HG03175 (cell line): ENCODE measurements at regions not wholly inside any gene's neighbourhood (a gene's known extent, or its start where the extent isn't known, plus 50 kb on each side); places are given as distances from the start of the nearest gene placed in this dataset.

Experiments
- ATAC-seq: cut with Tn5 transposase; IDR thresholded peaks from one replicate; pipeline ENCODE4 v1.9.1; 2021; ENCODE audit warnings: mild to moderate bottlenecking, moderate library complexity; ENCODE audit not compliant: unreplicated experiment

DNA sequence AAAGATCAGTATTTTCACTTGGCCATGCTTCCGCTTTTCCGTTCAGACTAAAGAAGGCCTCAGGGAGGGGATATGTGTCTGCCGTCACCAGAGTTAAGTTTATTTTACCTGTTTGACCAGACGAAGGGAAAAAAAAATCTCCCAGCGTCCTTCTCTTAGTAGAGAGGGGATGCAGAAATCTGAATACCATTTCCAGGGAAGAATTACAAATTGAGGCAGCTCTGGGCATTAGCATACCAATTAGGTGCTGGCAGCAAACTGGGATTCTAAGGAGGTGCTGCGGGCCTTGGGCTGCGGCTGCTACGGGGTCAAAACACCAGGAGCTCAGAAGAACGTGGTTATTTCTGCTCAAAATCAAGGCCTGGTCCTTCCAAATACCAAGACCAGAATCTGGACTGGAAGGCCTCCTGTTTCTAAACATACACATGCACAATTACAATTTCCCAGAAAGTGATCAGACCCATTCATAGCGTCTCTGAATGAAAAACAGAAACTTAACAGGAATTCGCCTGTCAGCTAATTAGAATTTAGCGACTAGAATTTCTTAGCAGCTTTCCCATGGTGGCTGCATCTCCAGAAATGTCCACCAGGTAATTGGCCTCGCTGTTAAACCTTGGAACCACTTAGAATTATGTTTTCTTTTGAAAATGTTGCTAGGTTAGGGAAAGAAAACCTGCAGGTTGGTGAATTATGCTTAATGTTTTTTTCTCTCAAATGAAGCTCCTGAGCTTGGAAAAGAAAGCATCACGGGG is 617.0 kb downstream of the VRK1 start:
- no peak for ATAC-seq

DNA sequence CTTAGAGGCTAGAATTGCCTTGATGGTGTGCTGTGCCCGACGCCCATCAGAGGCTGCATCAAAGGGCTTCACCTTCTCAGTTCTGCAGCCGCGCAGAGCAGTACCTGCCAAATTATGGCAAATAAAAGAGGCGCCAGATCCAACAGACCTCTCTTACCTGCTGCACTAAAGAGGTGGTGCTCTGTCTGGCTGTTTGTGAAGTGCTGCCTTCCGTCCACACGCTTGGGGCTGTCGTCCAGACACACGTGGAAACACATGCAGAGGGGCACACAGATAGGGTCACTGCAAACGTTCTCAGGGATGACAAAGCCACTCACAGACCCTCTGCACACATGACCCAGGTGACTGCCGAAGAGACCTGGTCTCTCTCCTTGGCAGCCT is 617.5 kb downstream of the VRK1 start:
- ATAC-seq, result no peak

DNA sequence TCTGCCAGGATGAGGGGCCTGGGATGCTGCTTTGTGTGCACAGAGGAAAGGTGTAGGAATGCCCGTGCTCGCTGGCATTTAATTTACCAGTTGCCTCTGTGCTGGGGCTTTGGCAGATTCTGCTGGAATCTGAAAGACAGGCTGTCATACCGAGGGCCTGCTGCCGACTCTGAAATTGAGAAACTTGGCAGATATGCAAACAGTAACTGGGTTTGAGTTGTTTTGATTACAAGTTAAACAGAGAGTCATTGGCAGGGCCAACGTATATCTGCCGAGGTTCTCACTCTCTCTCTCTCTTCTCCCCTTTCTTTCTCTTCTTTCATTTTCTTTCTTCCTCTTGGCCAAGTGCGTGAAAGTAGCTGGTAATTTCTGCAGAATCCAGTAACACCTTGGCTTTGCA is 618.7 kb downstream of the VRK1 start:
- ATAC-seq, result no peak

DNA sequence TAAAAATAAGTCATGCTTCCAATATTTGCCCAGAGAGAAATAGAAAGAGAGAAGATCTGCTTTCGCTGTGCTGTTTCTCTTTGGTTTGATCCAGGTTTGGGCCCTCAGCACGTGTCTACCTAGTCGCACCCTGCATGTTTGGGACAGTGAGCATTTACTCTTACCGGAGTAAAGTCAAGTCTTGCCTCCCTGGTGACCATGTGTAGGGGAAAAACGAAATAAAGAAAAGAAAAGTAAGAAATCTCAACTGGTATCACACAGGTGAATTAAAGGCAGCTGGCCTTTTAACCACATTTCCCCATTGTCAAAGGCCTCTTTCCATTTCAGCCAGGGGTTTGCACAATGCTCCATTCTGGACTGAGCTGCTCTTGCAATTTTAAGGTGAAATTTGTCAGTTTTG is 619.4 kb downstream of the VRK1 start:
- no peak for ATAC-seq

DNA sequence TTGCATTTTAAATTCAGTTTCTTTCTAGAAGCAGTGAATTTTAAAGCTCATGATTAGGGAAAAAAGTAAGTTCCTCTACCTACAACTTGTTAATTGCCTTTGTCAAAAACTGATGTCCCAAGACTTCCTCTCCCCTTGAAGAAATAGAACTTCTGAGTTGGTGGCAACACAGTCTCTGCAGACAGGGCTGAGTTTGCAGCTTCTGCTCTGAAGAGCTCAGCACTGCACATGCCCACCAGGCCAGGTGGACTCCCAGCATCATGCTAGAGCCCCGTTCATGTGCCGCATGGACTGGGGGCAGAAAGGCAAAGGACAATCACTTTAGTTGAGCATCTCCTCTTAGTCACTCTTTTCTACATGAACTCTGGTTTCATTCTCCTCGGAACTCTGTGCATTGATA is 620.1 kb downstream of the VRK1 start:
- ATAC-seq, result no peak

DNA sequence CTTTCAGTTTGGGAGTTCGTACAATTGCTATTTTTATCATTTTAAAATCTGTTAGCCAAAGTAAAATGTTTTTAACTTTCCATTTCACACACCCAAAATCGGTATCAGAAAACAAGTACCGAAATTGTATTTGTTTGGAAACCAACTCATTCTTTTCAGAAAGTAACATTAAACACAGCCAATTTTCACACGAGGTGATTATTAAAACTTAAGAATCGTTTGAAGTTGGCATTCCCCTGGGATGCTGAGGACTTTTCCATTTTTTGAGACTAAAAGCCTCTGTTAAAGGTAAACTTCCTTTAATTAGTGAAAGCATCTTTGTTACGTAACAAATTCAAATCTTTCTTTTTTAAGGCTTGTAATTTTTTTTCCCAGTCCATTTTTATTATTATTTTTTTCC is 623.0 kb downstream of the VRK1 start:
- ATAC-seq, result no peak

DNA sequence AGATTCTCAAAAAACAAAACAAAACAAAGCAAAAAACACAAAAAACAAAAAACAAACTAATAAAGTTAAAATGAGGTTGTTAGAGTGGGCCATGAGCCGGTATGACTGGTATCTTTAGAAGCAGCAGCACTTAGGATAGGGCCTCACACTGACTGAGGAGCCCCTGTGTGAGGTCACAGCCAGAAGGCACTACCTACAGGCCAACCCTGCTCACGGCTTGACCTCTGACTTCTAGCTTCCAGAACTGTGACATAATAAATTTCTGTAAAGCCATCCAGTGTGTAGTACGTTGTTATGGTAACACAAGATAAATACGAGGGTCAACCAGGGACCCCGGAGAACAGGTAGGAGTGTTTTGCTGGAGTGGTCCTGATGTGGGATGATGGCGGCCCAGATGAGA is 629.6 kb downstream of the VRK1 start:
- ATAC-seq, result no peak

DNA sequence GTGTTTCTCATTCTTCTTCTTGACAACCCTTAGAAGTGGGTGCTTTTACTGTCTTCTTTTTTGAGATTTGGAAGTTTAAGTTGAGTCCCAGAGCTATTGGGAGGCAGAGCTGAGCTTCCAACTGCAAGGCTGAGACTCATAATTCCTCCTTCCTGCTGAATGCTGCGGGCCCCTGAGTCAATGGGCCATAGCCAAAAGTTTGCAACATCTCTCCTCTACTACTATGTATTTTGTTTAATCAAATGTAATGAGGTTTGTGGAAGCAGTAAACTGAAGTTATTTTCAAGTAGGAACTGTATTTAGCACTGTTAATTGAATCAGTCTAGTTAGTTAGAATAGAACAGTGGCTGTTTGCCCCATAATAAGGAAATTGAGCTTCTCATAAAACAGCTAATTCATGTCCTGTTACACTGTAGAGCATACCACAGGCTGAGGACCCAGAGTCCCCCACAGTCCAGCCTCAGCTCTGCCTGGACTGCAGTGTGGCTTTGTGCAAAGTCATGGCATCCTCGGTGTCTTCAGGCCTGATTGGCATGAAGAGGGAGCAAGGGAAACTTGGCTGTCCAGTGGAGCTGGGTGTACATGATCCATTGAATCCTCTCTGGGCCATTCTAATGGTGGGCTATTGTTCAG is 631.7 kb downstream of the VRK1 start:
- no peak for ATAC-seq

DNA sequence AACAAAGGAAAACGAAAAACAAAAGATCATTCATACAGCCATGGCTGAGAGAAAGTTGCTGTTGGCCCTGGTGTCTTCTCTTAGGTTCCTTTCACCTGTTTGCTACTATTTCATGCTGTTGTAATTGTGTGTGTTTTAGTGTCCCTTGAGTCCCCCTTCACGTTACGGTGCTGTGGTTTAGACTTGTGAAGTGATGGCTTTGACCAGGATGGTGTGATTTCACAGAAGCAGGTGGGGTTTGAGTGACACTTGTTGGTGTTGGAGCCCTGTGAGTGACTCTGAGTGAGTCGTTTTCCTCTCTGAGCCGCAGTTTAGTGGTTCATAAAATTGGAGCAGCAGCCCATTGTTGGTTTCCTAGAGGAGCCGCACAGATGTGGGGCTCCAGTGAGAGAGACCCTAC is 635.4 kb downstream of the VRK1 start:
- ATAC-seq, result no peak

DNA sequence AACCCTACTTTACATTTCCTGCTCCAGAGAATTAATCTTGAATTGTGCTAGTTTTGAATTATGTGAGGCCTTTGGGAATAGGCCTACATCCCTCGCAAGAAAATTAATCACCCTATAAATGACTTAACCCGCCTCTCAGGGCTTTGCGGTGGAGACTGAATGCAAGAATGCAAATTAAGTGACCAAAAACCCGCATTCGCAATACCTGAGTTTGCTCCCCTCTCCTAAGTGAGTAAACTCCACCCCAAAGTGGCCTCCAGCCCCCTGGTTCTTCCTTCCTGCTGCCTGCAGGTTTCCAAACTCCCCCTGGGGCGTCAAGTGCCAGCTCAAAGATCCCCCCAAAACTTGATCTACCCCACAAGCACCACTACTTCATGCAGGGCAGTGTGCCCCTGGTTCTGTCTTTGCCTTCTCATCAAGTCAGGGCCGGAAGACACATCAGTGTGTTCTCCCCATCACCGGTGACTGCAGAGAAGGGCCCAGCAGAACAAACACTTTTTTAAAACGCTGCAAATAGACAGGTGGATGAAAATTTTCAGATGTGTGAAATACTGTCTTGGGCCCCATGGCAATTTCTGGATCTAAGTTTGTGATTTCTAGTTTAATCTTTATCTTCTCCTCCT is 644.7 kb downstream of the VRK1 start:
- no peak for ATAC-seq

DNA sequence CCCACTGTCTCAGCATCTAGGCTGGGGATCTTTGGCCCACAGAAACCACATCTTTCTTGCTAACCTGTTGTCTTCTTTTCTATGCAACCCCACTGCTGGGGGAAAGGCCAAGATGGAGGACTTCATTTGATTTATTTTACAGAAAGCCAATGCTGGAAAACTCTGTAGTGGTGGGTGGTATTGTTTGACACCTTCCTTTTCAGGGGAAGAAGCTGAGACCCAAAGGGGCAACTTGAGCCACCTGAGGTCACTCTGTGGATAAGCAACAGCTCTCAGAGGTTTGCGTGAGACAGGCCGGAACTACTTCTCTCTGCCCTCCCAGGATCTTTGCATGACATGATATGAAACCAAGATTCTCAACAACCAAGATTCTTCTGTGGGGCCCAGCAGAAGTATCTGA is 645.2 kb downstream of the VRK1 start:
- no peak for ATAC-seq

DNA sequence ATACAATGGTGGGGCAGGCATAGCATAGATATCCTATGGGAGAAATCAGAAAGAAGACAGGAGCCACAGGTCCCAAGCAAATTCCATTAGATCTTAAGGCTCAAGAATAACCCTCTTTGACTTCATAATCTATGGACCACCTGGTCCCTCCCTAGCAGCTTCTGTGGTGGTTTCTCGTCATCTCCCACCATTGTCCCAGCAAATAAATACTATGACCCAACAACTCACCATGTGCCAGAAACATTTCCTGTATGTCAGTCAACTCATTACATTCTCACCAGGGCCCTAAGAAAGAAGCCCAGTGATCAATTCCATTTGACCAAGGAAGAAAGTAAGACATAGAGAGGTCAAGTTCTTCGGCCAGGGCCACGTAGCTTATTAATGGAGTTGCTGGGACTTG is 646.2 kb downstream of the VRK1 start:
- no peak for ATAC-seq

DNA sequence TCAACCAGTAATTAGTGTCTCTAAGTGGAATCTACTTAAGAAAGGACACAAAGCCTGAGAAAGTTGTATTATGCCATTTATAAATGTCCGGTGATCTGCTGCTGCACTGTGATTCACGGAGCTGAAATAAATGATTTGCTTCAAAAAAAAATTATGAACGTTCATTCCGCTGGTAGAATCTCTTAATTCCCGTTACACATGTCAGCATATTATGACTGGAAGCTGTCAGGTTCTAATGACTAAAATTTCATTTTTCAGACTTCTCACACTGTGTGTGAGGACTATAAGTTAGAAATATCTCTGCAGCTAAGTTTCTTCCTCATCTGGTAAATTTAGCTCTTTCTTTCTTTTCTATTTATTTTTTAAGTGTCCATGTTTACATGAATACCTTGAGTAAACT is 647.1 kb downstream of the VRK1 start:
- no peak for ATAC-seq

DNA sequence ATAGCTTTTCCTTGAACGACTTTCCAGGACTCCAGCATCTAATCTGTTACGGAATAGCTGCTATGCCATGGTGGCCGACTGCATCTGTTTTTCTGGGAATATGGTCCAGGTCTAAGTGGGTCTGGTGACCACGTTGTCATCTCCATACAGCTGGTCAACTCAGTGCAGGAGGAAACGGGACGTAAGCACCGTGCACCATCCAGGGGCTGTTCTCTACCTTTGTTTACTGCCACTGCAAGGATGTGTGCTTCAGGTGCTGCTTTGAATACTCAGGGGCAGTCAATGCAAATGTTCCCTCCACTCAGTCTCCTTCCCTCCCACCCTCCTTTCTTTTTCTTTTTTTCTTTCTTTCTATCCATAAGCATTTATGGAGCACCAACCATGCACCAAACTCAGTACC is 648.2 kb downstream of the VRK1 start:
- no peak for ATAC-seq

DNA sequence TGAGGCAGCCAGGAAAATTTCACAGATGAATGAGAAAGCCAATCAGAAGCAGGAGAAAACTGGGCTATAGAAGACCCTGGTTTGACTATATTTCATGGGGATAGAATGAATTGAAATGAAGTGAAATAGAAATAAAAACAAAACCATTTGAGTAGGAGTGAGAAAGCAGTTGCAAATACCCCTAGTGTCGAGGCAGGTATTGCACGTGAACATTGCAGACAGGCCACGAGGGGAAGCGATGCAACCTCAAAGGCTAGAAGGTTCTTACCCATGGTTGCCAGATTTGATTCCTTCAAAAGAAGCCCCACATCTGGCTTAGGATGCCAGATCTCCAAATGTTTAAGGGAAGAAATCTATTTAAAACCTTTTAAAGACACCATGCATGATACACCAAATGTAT is 648.9 kb downstream of the VRK1 start:
- ATAC-seq, result no peak

DNA sequence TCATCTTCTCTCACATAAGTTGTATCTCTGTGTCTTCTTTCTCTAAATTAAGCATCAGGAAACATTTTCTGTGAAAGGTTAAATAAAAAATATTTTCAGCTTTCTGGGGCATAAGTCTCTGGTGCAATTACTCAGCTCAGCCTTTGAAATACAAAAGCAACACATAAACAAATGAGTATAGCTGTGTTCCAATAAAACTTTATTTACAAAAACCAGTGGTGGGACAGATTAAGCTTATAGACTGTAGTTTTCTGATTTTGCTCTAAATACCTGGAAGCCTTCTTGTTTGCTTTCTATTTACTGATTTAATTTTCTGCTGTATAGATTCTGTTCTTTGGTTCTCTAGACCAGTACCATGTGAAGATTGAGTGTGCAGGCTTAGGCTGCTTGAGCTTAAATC is 655.1 kb downstream of the VRK1 start:
- ATAC-seq, result no peak

DNA sequence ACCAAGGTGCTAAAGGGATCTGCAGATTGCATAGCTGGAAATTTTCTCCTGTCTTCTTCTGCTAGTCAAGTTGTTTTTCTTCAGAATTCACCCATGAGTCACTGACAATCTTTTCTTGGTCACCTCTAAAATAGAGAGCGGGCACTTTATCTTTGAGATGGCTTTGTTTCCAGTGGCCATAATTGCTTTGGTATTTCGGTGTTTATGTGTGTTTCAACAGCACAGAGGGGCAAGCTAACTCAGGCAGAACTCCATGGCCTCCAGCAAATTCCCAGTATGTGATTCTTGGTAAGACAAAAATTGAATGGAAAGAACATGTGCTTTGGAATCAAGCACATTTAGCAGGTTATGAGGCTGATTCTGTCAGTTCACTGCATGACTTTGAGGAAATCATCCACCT is 656.8 kb downstream of the VRK1 start:
- ATAC-seq, result no peak

DNA sequence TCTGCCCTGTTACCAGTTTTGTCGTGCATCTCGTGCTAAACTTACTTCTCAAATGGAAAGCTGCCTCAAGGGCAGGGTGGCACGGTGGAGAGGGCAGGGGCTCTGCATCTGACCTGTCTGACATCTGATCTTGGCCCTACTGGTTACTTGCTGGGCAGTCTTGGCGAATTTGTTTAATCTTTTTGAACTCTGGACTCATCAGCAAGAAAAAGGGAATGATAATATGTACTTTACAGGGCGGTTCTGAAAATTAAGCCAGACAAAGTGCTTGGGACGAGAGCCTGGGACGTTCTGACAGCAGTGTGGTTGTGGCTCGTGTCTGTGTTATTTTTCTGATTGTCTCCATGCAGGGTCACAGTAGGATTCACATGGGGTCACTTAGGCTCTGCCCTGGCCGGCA is 659.3 kb downstream of the VRK1 start:
- no peak for ATAC-seq

DNA sequence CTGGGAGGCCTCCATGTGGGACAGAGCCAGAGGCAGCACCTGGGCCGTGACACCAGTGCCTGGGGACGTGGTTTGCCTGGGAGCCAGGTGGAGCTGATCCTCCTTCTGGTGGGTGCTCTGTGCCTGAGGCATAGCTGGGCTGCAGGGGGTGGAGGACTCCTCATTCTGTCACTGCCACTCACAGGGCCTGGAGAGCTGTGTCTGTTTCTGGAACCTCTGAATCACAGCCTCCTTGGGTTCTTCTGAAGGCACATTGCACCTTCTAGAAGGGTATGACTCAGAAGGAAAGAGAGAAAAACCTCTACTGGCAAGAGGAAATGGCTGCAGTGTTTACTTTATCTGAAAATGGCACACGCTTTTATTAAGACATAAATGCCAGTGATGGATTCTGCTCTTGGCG is 659.8 kb downstream of the VRK1 start:
- ATAC-seq, result no peak

DNA sequence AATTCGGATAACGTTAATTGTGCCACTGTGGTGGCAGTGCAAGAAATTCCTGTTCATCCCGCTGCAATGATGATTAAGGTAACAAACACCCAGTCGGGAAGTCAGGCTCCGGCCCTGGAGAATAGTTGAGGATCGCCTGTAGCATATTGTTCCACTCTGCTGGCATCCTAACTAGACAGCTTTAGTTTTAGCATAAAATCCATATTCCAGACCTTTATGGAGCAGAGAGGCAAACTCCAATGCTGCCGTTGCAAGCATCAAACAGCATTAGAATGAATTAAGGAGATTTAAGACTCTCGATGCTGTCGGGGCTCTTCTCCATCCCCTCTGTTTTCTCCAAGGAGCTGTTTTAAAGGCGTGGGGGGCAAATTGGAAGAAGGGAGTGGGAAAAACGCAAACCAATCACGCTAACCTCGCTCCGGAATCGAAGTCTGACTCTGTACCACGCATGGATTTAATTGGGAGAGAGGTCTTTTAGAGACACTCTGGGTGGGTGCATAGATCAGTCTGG is 660.4 kb downstream of the VRK1 start:
- no peak for ATAC-seq

DNA sequence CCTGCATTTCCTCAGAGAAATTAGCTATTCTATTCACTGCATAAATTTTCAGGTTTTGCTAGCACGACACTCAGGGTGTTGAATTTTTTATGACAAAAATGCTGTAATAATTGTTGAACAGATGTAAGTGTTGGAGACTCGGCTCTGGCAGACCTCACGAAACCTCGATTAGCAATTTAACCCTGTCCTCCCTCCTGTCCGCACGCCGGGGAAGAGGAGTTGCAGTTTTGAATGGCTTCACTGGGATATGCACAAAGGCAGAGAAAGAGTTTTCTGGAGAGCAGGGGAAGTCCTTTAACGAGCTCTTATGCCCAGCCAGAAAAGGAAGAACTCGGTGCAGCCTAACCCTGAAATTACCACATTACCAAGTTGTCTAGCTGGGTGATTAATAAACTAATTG is 661.1 kb downstream of the VRK1 start:
- ATAC-seq, result no peak
